SU-DHL-6 (cell line): ENCODE measurements at regions not wholly inside any gene's neighbourhood (a gene's known extent, or its start where the extent isn't known, plus 50 kb on each side); places are given as distances from the start of the nearest gene placed in this dataset.

ENCODE experiments used
- H2AFZ ChIP-seq: fragments of 200-600 bp; sonication (generic); 2 replicates; pipeline ENCODE4 v1.6.1; 2014; ENCODE audit warnings: low read depth, mild to moderate bottlenecking, moderate library complexity, mixed read lengths, antibody characterized with exemption, low read length; ENCODE audit not compliant: severe bottlenecking
- H3F3A ChIP-seq: fragments of 200-600 bp; shearing (Covaris generic); 2 replicates; pipeline ENCODE4 v1.6.0; 2016; ENCODE audit warnings: antibody characterized with exemption, mild to moderate bottlenecking; ENCODE audit not compliant: insufficient read depth
- H3K27ac ChIP-seq: fragments of 200-600 bp; sonication (generic); 2 replicates; pipeline ENCODE4 v1.5.1; 2016; ENCODE audit warnings: low read depth, mild to moderate bottlenecking, low read length, moderate library complexity, mixed read lengths
- H3K27me3 ChIP-seq: fragments of 200-600 bp; sonication (generic), shearing (Covaris generic); 2 replicates; pipeline ENCODE4 v1.6.0; 2014; ENCODE audit warnings: mild to moderate bottlenecking, low read length
- H3K36me3 ChIP-seq: fragments of 200-600 bp; sonication (generic); 2 replicates; pipeline ENCODE4 v1.6.1; 2014; ENCODE audit warnings: mild to moderate bottlenecking, low read length, mixed read lengths
- H3K4me2 ChIP-seq: fragments of 300-600, 200-600 bp; shearing (Covaris generic), sonication (generic); 2 replicates; pipeline ENCODE4 v1.6.0; 2014; ENCODE audit warnings: low read length, low read depth, mild to moderate bottlenecking; ENCODE audit not compliant: poor library complexity, severe bottlenecking
- H3K4me3 ChIP-seq: fragments of 200-600 bp; sonication (generic); 2 replicates; pipeline ENCODE4 v1.5.1; 2014; ENCODE audit warnings: antibody characterized with exemption, low read length, mild to moderate bottlenecking, mixed read lengths; ENCODE audit not compliant: insufficient read depth, poor library complexity, severe bottlenecking
- H3K79me2 ChIP-seq: fragments of 200-600 bp; sonication (generic); 2 replicates; pipeline ENCODE4 v1.6.1; 2014; ENCODE audit warnings: mild to moderate bottlenecking, low read length, moderate library complexity; ENCODE audit not compliant: insufficient read depth
- H3K9ac ChIP-seq: fragments of 200-600 bp; sonication (generic); 2 replicates; pipeline ENCODE4 v1.7.0; 2014; ENCODE audit warnings: mild to moderate bottlenecking, low read length
- H3K9me2 ChIP-seq: fragments of 200-600 bp; sonication (generic); replicated peaks from 2 replicates; pipeline ENCODE4 v1.6.1; 2014; ENCODE audit warnings: low read length; ENCODE audit not compliant: insufficient read depth
- H3K9me3 ChIP-seq: fragments of 200-600 bp; sonication (generic); 2 replicates; pipeline ENCODE4 v1.6.1; 2014; ENCODE audit warnings: low read length, mixed read lengths; ENCODE audit not compliant: insufficient read depth
- H4K20me1 ChIP-seq: fragments of 200-600 bp; sonication (generic); 2 replicates; pipeline ENCODE4 v1.6.1; 2014; ENCODE audit warnings: low read depth, mild to moderate bottlenecking, antibody characterized with exemption, low read length, moderate library complexity, mixed read lengths
- EZH2phosphoT487 ChIP-seq: fragments of 200-600 bp; sonication (generic), shearing (Covaris generic); conservative IDR thresholded peaks from 2 replicates; pipeline ENCODE4 v1.6.1; 2018; ENCODE audit warnings: mild to moderate bottlenecking, antibody characterized with exemption, low read length, moderate library complexity, mixed read lengths
- TF ChIP-seq, protein P1 (sequence below): fragments of 200-600 bp; sonication (generic); IDR thresholded peaks from one replicate; pipeline ENCODE4 v1.5.1; 2017; ENCODE audit warnings: antibody characterized with exemption, mild to moderate bottlenecking, low read length, moderate library complexity; ENCODE audit not compliant: insufficient read depth, poor library complexity, severe bottlenecking

GRCh38 chr5:56710826-56711590 lies 104.3 kb upstream of the MAP3K1 start:
- Histone ChIP-seq H3F3A (no peaks in the 10 kb centered on the region), H3K4me2 (no peak overlapping the region), H3K9ac (no peak overlapping the region), H3K27ac (no peak overlapping the region), H3K9me2 (no peaks in the 10 kb centered on the region), H2AFZ (no peak overlapping the region), H4K20me1 (no peaks in the 10 kb centered on the region), H3K79me2 (no peaks in the 10 kb centered on the region), H3K4me3 (no peak overlapping the region), H3K36me3 (no peaks in the 10 kb centered on the region), H3K9me3 (no peaks in the 10 kb centered on the region), H3K27me3 (no peaks in the 10 kb centered on the region)
- TF ChIP-seq EZH2phosphoT487 = no peak
- TF ChIP-seq, protein P1, sequence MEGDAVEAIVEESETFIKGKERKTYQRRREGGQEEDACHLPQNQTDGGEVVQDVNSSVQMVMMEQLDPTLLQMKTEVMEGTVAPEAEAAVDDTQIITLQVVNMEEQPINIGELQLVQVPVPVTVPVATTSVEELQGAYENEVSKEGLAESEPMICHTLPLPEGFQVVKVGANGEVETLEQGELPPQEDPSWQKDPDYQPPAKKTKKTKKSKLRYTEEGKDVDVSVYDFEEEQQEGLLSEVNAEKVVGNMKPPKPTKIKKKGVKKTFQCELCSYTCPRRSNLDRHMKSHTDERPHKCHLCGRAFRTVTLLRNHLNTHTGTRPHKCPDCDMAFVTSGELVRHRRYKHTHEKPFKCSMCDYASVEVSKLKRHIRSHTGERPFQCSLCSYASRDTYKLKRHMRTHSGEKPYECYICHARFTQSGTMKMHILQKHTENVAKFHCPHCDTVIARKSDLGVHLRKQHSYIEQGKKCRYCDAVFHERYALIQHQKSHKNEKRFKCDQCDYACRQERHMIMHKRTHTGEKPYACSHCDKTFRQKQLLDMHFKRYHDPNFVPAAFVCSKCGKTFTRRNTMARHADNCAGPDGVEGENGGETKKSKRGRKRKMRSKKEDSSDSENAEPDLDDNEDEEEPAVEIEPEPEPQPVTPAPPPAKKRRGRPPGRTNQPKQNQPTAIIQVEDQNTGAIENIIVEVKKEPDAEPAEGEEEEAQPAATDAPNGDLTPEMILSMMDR = no peak

DNA sequence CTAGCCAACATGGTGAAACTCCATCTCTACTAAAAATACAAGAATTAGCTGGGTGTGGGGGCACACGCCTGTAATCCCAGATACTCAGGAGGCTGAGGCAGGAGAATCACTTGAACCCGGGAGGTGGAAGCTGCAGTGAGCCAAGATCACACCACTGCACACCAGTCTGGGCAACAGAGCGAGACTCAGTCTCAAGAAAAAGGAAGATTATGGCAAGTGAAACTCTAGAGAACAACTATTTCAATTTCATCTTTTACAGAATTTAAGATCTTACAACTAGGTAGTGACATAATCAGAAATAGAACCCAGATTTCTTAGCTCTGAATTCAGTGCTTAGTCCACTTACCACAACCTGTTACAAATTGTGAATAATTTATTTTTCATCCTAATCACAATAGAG lies 108.8 kb upstream of the MAP3K1 start:
- H3K27ac ChIP-seq = no peak overlapping the region
- H3K4me3 ChIP-seq = no peak overlapping the region
- no peaks in the 10 kb centered on the region for H3K79me2 ChIP-seq
- no peaks in the 10 kb centered on the region for H3K36me3 ChIP-seq
- no peaks in the 10 kb centered on the region for H3F3A ChIP-seq
- no peaks in the 10 kb centered on the region for H3K9me3 ChIP-seq
- no peak overlapping the region for H3K4me2 ChIP-seq
- H3K9me2 ChIP-seq = no peaks in the 10 kb centered on the region
- no peaks in the 10 kb centered on the region for H3K27me3 ChIP-seq
- no peaks in the 10 kb centered on the region for H4K20me1 ChIP-seq
- no peak overlapping the region for H3K9ac ChIP-seq
- no peak for TF ChIP-seq EZH2phosphoT487
- TF ChIP-seq, protein P1 = no peak
- no peak overlapping the region for H2AFZ ChIP-seq

DNA sequence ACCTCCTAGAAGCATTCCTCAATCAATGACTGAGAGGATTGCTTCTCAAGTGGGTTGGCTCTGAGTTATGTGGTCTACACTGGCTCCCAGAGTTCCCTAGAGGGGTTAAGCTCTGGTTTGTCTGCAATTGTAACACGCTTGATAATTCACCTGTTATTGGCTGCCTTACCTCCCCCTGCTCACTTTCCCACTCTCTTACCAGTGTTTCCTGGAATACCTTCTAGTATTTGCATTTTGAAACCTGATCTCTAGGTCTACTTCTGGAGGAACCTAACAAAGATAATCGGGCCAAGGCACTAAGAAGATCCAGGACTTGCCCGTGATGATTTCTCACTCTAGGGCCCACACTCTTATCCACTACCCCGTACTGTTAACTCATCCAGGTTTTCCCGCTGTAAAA lies 110.1 kb upstream of the MAP3K1 start:
- Histone ChIP-seq H3K79me2 (no peaks in the 10 kb centered on the region), H3K9me2 (no peaks in the 10 kb centered on the region), H3K36me3 (no peaks in the 10 kb centered on the region), H3K27me3 (no peaks in the 10 kb centered on the region), H3K4me2 (no peak overlapping the region), H3K9ac (no peak overlapping the region), H3K9me3 (no peaks in the 10 kb centered on the region), H3K4me3 (no peak overlapping the region), H4K20me1 (no peaks in the 10 kb centered on the region), H2AFZ (no peak overlapping the region), H3K27ac (no peak overlapping the region), H3F3A (no peaks in the 10 kb centered on the region)
- no peak for TF ChIP-seq EZH2phosphoT487

GRCh38 chr5:56703952-56704351 lies 111.4 kb upstream of the MAP3K1 start:
- H3K4me3 ChIP-seq = no peak overlapping the region
- H3F3A ChIP-seq = no peaks in the 10 kb centered on the region
- H3K4me2 ChIP-seq = no peak overlapping the region
- H3K9ac ChIP-seq = no peak overlapping the region
- no peaks in the 10 kb centered on the region for H3K9me3 ChIP-seq
- H3K27me3 ChIP-seq = no peaks in the 10 kb centered on the region
- no peaks in the 10 kb centered on the region for H3K36me3 ChIP-seq
- H4K20me1 ChIP-seq = no peaks in the 10 kb centered on the region
- H3K9me2 ChIP-seq = no peaks in the 10 kb centered on the region
- H3K27ac ChIP-seq = no peak overlapping the region
- TF ChIP-seq EZH2phosphoT487 = no peak
- TF ChIP-seq, protein P1 = no peak
- no peaks in the 10 kb centered on the region for H3K79me2 ChIP-seq
- H2AFZ ChIP-seq = no peak overlapping the region
